ENCODE measurements at regions not wholly inside any gene's neighbourhood (a gene's known extent, or its start where the extent isn't known, plus 50 kb on each side); places are given as distances from the start of the nearest gene placed in this dataset.

- H3K4me3 ChIP-seq (ENCODE audit: low read depth, low read length): no peak overlapping the region
- no peak for DNase-seq (ENCODE audit: low read depth)
- no peaks in the 10 kb centered on the region for H3K36me3 ChIP-seq (ENCODE audit: control insufficient read depth, insufficient read depth, low read length)
- H3K27me3 ChIP-seq (ENCODE audit: control insufficient read depth, insufficient read depth, low read length): peaks cover 3% of the 10 kb centered on the region
- no peak for TF ChIP-seq CTCF (IDR thresholded peaks at IDR 0.05; ENCODE audit: insufficient read depth, low read length, poor library complexity, severe bottlenecking)
Observed at GRCh38 chr10:43795093-43795492, 146.4 kb upstream of the ZNF32 start.

GRCh38 chr10:43794181-43794815 lies 145.6 kb upstream of the ZNF32 start:
- Histone ChIP-seq H3K4me3 (ENCODE audit: low read depth, low read length) (no peak overlapping the region), H3K27me3 (ENCODE audit: control insufficient read depth, insufficient read depth, low read length) (peaks cover 3% of the 10 kb centered on the region), H3K36me3 (ENCODE audit: control insufficient read depth, insufficient read depth, low read length) (no peaks in the 10 kb centered on the region)
- no peak for DNase-seq (ENCODE audit: low read depth)
- TF ChIP-seq CTCF (IDR thresholded peaks at IDR 0.05; ENCODE audit: insufficient read depth, low read length, poor library complexity, severe bottlenecking): no peak

GRCh38 chr10:43793704-43794103 lies 145.0 kb upstream of the ZNF32 start:
- Histone ChIP-seq H3K36me3 (ENCODE audit: control insufficient read depth, insufficient read depth, low read length) (no peaks in the 10 kb centered on the region), H3K27me3 (ENCODE audit: control insufficient read depth, insufficient read depth, low read length) (peaks cover 3% of the 10 kb centered on the region), H3K4me3 (ENCODE audit: low read depth, low read length) (no peak overlapping the region)
- TF ChIP-seq CTCF (IDR thresholded peaks at IDR 0.05; ENCODE audit: insufficient read depth, low read length, poor library complexity, severe bottlenecking): no peak
- no peak for DNase-seq (ENCODE audit: low read depth)

GRCh38 chr10:43790147-43790546 lies 141.5 kb upstream of the ZNF32 start:
- Histone ChIP-seq H3K27me3 (ENCODE audit: control insufficient read depth, insufficient read depth, low read length) (no peaks in the 10 kb centered on the region), H3K4me3 (ENCODE audit: low read depth, low read length) (no peak overlapping the region), H3K36me3 (ENCODE audit: control insufficient read depth, insufficient read depth, low read length) (no peaks in the 10 kb centered on the region)
- TF ChIP-seq CTCF (IDR thresholded peaks at IDR 0.05; ENCODE audit: insufficient read depth, low read length, poor library complexity, severe bottlenecking): no peak
- no peak for DNase-seq (ENCODE audit: low read depth)

GRCh38 chr10:43785252-43785651 lies 136.6 kb upstream of the ZNF32 start:
- Histone ChIP-seq H3K27me3 (ENCODE audit: control insufficient read depth, insufficient read depth, low read length) (no peaks in the 10 kb centered on the region), H3K36me3 (ENCODE audit: control insufficient read depth, insufficient read depth, low read length) (no peaks in the 10 kb centered on the region), H3K4me3 (ENCODE audit: low read depth, low read length) (no peak overlapping the region)
- DNase-seq (ENCODE audit: low read depth): no peak
- peak; percentile 8 for TF ChIP-seq CTCF (IDR thresholded peaks at IDR 0.05; ENCODE audit: insufficient read depth, low read length, poor library complexity, severe bottlenecking)

- no peak for TF ChIP-seq CTCF (IDR thresholded peaks at IDR 0.05; ENCODE audit: insufficient read depth, low read length, poor library complexity, severe bottlenecking)
- no peak for DNase-seq (ENCODE audit: low read depth)
- H3K27me3 ChIP-seq (ENCODE audit: control insufficient read depth, insufficient read depth, low read length): no peaks in the 10 kb centered on the region
- H3K36me3 ChIP-seq (ENCODE audit: control insufficient read depth, insufficient read depth, low read length): no peaks in the 10 kb centered on the region
- H3K4me3 ChIP-seq (ENCODE audit: low read depth, low read length): no peak overlapping the region
Observed at GRCh38 chr10:43782814-43783213, 134.1 kb upstream of the ZNF32 start.

Data from kidney epithelial cell (primary cell).